ENCODE measurements at regions not wholly inside any gene's neighbourhood (a gene's known extent, or its start where the extent isn't known, plus 50 kb on each side); places are given as distances from the start of the nearest gene placed in this dataset.

DNA sequence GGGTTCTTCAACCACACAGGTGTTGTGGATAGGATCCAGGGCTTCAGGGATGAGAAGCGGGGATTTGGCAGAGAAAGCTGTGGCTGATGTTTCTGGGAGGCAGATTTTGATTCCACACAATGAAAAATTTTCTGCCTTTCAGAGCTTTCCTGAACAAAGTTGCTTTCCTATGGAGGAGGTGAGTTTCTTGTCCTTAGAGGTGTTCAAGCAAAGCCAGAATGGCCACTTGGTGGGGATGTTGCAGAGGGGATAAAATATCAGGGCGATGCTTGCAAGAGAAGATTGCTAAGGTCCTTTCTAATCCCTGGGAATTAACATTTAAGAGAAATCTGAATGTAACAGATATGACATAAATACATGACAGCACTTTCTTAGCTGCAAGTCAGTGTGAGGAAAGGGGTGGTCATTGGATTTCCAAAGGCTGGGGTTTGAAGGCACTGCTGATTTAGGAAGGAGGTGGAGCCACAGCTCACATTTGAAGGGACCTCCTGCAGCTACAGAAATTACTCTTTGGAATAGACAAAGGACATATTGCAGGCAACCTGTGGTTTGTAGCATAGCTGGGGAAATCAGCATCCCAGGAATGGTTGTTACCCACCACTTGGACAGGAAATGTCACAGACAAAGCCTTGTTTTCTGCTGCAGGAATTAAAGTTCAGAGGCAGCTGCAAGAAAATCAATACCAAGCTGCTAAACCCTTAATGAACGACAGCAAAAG, 271.1 kb upstream of the CHD6 start:
- H3K36me3 ChIP-seq (replicated peaks) = no peaks in the 10 kb centered on the region
- peak in 1 of 2 experiments; percentile 18 for DNase-seq (ENCODE audit: low spot score in 2 of 2)
- H3K4me1 ChIP-seq = no peaks in the 10 kb centered on the region
- H3K4me3 ChIP-seq = no peak overlapping the region
- H3K27me3 ChIP-seq (ENCODE audit: low read depth) = 0 out of 2 replicates have a peak, but pooled peaks cover 2% of the 10 kb centered on the region
- in situ Hi-C loops (cut with MboI; ENCODE audit: low sequenced_read_pairs) = no loop called here
- H3K9me3 ChIP-seq = no peaks in the 10 kb centered on the region

DNA sequence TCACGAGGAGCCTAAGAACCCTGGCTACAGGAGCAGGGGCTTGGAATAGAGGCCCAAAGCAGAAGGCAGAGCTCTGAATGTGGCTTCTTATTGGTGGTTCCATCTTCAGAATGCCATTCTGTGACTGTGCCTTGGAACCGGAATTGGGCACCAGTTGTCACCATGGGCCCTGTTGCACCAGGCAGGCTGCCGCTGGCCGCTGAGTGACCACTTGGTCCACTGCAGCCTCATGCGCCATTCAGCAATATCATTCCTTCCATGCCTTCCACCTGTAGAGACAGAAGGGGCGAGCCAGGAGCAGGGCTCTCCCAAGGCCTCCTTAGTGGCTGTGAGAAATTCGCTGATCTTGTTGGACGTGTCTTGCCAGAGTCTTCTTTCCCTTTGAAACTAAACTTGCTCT, 270.3 kb upstream of the CHD6 start:
- Histone ChIP-seq H3K4me1 (no peaks in the 10 kb centered on the region), H3K27me3 (ENCODE audit: low read depth) (0 out of 2 replicates have a peak, but pooled peaks cover 2% of the 10 kb centered on the region), H3K9me3 (no peaks in the 10 kb centered on the region), H3K4me3 (no peak overlapping the region), H3K36me3 (replicated peaks) (no peaks in the 10 kb centered on the region)
- DNase-seq (ENCODE audit: low spot score in 2 of 2) = no peak
- in situ Hi-C loops (cut with MboI; ENCODE audit: low sequenced_read_pairs) = no loop called here

DNA sequence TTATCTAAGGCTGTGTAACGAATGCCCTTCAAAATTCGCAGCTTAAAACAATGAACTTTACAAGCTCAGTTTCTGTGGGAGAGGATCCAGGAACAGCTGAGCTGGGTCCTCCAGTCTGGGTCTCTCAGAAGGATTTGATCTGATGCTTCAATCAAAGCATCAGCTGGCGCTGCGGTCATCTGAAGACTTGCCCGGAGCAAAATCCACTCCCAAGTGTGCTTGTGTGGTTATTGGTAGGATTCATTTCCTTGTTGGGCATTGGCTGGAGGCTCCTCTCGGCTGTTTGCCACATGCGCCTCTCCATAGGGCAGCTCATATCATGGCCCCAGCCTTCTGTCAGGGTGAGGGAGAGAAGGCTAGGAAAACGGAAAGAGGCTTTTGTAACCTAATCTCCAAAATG, 269.3 kb upstream of the CHD6 start:
- Histone ChIP-seq H3K27me3 (ENCODE audit: low read depth) (0 out of 2 replicates have a peak, but pooled peaks cover 2% of the 10 kb centered on the region), H3K4me3 (no peak overlapping the region), H3K4me1 (no peaks in the 10 kb centered on the region), H3K36me3 (replicated peaks) (no peaks in the 10 kb centered on the region), H3K9me3 (no peaks in the 10 kb centered on the region)
- no peak for DNase-seq (ENCODE audit: low spot score in 2 of 2)
- in situ Hi-C loops (cut with MboI; ENCODE audit: low sequenced_read_pairs) = no loop called here

DNA sequence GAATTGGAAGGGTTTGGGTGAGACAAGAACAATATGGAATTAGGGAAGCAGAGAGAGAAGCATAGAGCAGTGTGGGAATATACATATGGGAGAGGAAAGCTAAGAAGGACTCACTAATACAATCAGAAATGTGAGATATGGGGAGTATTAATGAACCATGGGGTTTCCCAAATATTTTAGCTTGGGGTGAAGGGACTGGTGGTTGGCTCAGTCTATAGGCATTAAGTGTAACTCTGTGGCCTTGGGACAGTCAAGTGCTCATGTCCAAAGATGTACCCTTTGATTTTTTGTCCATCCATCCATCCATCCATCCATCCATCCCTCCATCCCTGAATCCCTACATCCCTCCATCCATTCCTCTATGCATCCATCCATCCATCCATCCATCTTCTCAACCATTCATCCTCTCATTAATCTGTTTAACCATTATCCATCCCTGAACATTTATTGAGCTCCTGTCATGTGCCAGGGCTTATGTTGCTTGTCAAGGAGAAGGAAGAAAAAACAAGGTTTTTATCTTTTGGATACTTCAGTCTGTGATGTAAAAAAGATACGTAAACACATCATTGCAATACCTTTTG, 263.4 kb upstream of the CHD6 start:
- in situ Hi-C loops (cut with MboI; ENCODE audit: low sequenced_read_pairs) = no loop called here

DNA sequence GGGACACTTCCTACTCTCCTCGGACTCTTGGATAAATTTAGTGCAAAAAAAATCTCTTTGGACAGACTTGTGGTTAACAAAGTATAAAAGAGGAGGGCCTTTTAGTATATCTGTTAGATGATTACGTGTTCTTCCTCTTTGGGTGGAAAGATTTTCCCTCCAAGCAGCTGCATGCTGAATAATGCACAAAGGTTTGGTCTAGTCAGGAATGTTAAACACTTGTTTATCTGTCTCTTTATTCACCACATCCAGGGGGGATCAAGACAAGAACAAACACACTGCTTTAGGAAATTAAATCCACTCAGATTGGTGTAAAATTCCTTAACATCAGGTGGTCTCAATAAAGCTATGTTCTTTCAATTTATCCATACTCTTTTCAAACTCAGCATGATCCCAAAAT, 260.9 kb upstream of the CHD6 start:
- Histone ChIP-seq H3K4me3 (no peak overlapping the region), H3K36me3 (replicated peaks) (no peaks in the 10 kb centered on the region), H3K27me3 (ENCODE audit: low read depth) (no peaks in the 10 kb centered on the region), H3K9me3 (no peaks in the 10 kb centered on the region), H3K4me1 (no peaks in the 10 kb centered on the region)
- in situ Hi-C loops (cut with MboI; ENCODE audit: low sequenced_read_pairs) = no loop called here
- DNase-seq (ENCODE audit: low spot score in 2 of 2) = no peak

More for the DNA sequence above, 263.4 kb upstream of the CHD6 start:
- H3K4me1 ChIP-seq = no peaks in the 10 kb centered on the region
- no peak for DNase-seq (ENCODE audit: low spot score in 2 of 2)
- no peaks in the 10 kb centered on the region for H3K9me3 ChIP-seq
- no peaks in the 10 kb centered on the region for H3K36me3 ChIP-seq (replicated peaks)
- H3K27me3 ChIP-seq (ENCODE audit: low read depth) = no peaks in the 10 kb centered on the region
- no peak overlapping the region for H3K4me3 ChIP-seq

DNA sequence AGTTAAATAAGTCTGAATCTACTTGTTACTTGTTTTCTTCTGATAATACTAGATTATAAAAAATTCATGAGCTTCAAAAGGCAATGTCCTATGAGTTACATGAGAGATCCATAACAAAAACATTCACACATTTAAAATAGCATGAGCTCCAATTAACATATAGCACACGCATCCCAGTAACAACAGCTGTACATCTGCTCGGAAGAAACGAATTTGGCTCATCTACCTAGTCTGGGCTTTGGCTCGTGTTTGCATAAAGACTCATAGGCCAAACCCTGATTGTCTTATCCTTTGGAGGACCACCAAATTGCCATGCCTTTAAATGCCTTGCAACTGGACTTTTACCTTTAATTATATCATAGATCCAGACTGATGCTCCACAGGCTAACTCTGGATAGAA, 259.7 kb upstream of the CHD6 start:
- DNase-seq (ENCODE audit: low spot score in 2 of 2) = no peak
- Histone ChIP-seq H3K36me3 (replicated peaks) (no peaks in the 10 kb centered on the region), H3K27me3 (ENCODE audit: low read depth) (no peaks in the 10 kb centered on the region), H3K9me3 (no peaks in the 10 kb centered on the region), H3K4me3 (no peak overlapping the region), H3K4me1 (no peaks in the 10 kb centered on the region)
- in situ Hi-C loops (cut with MboI; ENCODE audit: low sequenced_read_pairs) = no loop called here

DNA sequence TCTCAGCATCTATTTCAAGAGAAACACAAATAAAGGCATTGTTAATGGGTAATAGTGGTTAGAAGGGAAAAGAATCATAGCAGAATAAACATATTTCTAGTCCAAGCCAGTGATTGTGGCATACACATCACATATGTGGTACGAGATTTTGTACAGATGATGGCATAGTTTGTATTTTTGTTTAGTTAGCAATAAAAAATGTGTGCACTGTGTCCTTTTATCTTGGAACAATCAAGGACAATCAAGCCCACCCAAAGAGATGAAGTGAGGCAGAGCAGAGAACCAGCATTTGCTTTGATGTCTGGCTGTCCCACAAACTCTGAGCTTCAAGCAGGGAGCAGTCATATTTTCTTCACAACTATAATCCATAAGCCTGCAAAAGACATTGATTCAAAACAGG, 256.5 kb upstream of the CHD6 start:
- Histone ChIP-seq H3K4me1 (no peaks in the 10 kb centered on the region), H3K36me3 (replicated peaks) (no peaks in the 10 kb centered on the region), H3K9me3 (no peaks in the 10 kb centered on the region), H3K4me3 (no peak overlapping the region), H3K27me3 (ENCODE audit: low read depth) (no peaks in the 10 kb centered on the region)
- in situ Hi-C loops (cut with MboI; ENCODE audit: low sequenced_read_pairs) = no loop called here
- no peak for DNase-seq (ENCODE audit: low spot score in 2 of 2)

DNA sequence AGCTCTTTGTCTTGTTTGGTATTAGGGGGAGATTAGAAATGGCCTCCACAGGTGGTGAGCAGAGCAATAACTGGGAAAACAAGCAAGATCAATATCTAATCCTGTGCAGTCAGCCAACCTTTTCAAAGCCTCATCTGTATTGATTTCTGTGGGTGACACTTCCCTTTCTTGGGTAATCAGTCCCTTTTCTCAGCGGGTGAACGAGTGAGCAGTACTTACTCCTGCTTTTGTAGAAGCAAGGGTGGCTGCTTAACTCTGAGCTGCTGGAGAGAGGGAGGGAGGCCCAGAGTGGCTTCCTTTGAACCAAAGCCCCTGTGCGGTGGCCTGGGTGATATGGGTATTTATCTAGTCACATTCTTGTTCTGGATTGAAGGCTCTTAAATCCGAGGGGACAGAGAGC, 254.8 kb upstream of the CHD6 start:
- H3K4me1 ChIP-seq = no peaks in the 10 kb centered on the region
- no peak for DNase-seq (ENCODE audit: low spot score in 2 of 2)
- H3K27me3 ChIP-seq (ENCODE audit: low read depth) = no peaks in the 10 kb centered on the region
- H3K36me3 ChIP-seq (replicated peaks) = no peaks in the 10 kb centered on the region
- in situ Hi-C loops (cut with MboI; ENCODE audit: low sequenced_read_pairs) = no loop called here
- no peaks in the 10 kb centered on the region for H3K9me3 ChIP-seq
- no peak overlapping the region for H3K4me3 ChIP-seq

DNA sequence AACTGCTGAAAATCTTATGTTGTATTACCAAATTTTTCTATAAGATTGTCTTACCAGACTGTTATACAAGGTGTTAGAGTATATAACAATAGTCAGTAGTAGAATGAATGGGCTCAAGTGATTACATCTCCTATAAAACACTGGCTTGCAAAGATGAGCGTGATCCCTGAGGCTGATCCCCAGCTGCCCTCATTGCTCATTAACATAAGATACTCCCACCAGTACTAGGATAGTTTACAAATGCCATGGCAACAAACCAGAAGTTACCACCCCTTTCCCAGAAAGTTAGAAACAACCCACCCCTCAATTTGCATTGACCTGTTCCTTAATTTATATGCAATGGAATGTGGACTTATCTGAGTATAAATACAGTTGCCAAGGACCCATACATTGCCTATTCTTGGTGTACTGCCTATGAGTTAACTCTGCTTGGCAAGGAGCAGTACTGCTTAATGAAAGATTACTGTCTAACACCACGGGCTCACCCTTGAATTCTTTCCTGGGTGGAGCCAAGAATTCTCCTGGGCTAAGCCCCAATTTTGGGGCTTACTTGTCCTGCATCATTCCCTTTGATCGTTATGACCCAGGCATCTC, 252.8 kb upstream of the CHD6 start:
- in situ Hi-C loops (cut with MboI; ENCODE audit: low sequenced_read_pairs) = no loop called here
- DNase-seq (ENCODE audit: low spot score in 2 of 2) = no peak

DNA sequence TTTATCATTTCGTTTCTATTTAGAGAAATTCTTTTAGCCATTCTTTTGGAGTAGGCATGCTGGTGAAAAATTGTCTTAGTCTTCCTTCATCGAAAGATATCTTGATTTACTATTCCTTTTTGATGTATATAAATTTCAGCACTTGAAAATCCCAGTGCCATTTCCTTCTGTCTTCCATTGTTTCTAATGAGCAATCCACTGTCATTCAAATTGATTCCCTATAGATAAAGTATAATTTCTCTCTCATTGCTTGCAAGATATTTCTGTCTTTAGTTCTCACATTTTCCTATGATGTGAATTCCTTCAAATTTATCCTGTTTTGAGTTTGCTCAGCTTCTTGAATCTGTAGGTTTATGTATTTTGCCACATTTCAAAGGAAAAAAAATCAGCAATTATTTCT, 251.1 kb upstream of the CHD6 start:
- Histone ChIP-seq H3K27me3 (ENCODE audit: low read depth) (no peaks in the 10 kb centered on the region), H3K36me3 (replicated peaks) (no peaks in the 10 kb centered on the region), H3K4me1 (no peaks in the 10 kb centered on the region), H3K4me3 (no peak overlapping the region), H3K9me3 (no peaks in the 10 kb centered on the region)
- in situ Hi-C loops (cut with MboI; ENCODE audit: low sequenced_read_pairs) = no loop called here
- no peak for DNase-seq (ENCODE audit: low spot score in 2 of 2)

More for the DNA sequence above, 252.8 kb upstream of the CHD6 start:
- H3K4me1 ChIP-seq = no peaks in the 10 kb centered on the region
- no peak overlapping the region for H3K4me3 ChIP-seq
- no peaks in the 10 kb centered on the region for H3K9me3 ChIP-seq
- no peaks in the 10 kb centered on the region for H3K27me3 ChIP-seq (ENCODE audit: low read depth)
- H3K36me3 ChIP-seq (replicated peaks) = no peaks in the 10 kb centered on the region

DNA sequence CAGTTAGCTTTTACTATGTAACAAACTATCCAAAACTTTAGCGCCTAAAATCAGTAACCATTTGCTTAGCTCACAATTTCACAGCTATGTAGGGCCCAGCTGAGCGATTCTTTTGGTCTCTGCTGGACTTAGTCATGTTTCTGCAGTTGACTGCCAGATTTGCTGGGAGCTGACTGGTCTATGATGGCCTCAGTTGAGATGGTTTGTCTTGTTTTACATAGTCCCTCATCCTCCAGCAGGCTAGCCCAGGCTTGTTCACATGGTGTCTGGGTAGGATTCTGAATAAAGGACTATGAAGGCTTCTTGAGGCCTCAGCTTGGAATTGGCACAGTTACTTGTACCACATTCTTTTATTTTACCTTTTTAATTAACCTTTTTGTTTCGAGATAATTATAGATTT, 247.8 kb upstream of the CHD6 start:
- H3K9me3 ChIP-seq = no peaks in the 10 kb centered on the region
- H3K36me3 ChIP-seq (replicated peaks) = no peaks in the 10 kb centered on the region
- no peak for DNase-seq (ENCODE audit: low spot score in 2 of 2)
- no peaks in the 10 kb centered on the region for H3K4me1 ChIP-seq
- H3K27me3 ChIP-seq (ENCODE audit: low read depth) = no peaks in the 10 kb centered on the region
- in situ Hi-C loops (cut with MboI; ENCODE audit: low sequenced_read_pairs) = no loop called here
- H3K4me3 ChIP-seq = no peak overlapping the region

DNA sequence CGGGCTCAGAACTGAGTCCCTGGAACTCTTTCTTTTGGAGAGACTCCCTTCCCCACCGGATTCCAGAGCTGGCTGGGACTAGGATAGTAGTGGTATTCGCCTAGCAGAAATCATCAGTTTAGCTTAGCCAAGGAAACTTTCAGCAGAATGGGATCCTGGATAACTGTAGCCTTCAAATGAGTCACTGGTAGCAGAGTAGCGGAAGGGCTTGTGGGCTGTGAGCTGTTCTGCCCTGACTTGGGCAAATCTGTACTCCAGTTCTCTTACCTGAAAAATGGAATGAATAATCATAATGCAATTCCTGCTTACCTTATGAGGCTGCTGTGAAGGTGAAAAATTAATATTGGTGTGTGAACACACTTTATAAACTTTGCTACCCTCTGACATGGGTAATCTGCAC, 244.3 kb upstream of the CHD6 start:
- no peak for DNase-seq (ENCODE audit: low spot score in 2 of 2)
- no peaks in the 10 kb centered on the region for H3K27me3 ChIP-seq (ENCODE audit: low read depth)
- in situ Hi-C loops (cut with MboI; ENCODE audit: low sequenced_read_pairs) = no loop called here
- H3K4me3 ChIP-seq = no peak overlapping the region
- no peaks in the 10 kb centered on the region for H3K36me3 ChIP-seq (replicated peaks)
- H3K9me3 ChIP-seq = no peaks in the 10 kb centered on the region
- no peaks in the 10 kb centered on the region for H3K4me1 ChIP-seq

DNA sequence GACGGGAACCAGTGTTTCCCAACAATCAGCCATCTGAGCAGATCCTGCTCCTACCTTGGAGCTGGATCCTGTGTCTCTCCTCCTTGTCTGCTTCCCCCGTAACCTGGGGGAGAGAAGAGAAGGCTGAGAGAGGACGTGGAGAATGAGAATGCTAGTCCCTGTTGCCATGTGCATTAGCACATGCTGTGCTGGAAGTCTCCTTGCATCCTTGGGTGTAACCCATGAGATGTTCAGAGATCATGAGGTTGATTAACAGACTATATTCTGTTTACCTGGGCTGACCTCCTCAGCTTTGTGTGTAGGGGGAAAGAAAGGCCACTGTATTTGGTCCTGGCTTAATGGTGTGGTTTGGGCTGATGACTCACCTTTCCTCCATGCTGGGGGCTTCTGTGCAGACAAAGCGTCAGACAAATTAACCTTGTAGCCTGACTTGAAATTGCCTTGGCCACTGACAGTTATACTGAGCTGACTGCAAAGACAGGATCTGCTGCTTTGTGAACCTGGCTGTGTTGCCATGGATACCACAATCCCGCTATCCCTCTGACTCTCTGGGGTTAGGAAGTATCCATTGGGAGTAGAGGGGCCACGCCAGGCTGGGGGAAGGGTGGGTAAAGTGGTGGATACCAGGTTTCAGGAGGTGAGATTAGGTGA, 243.7 kb upstream of the CHD6 start:
- no peaks in the 10 kb centered on the region for H3K9me3 ChIP-seq
- no peak overlapping the region for H3K4me3 ChIP-seq
- no peak for DNase-seq (ENCODE audit: low spot score in 2 of 2)
- no peaks in the 10 kb centered on the region for H3K36me3 ChIP-seq (replicated peaks)
- H3K27me3 ChIP-seq (ENCODE audit: low read depth) = no peaks in the 10 kb centered on the region
- in situ Hi-C loops (cut with MboI; ENCODE audit: low sequenced_read_pairs) = no loop called here
- H3K4me1 ChIP-seq = no peaks in the 10 kb centered on the region

DNA sequence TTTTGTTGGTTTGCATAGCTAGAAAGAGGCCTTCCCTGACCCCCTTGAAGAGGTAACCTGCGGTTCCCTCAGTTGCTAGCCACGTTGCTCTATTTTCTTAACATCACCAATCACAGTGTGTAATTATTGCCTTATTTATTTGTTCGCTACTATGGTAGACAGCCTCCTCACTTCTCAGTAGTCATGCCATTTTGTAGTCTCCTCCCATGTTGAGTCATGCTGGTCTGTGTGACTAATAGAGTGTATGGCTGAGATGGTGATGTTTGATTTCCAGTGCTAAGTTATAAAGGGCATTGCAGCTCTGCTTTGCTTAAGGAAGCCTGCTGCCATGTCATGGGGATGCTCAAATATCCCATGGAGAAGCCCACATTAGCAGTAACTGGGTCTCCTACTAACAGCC, 236.6 kb upstream of the CHD6 start:
- in situ Hi-C loops (cut with MboI; ENCODE audit: low sequenced_read_pairs) = no loop called here
- Histone ChIP-seq H3K36me3 (replicated peaks) (no peaks in the 10 kb centered on the region), H3K9me3 (no peaks in the 10 kb centered on the region), H3K27me3 (ENCODE audit: low read depth) (no peaks in the 10 kb centered on the region), H3K4me1 (no peaks in the 10 kb centered on the region), H3K4me3 (no peak overlapping the region)
- no peak for DNase-seq (ENCODE audit: low spot score in 2 of 2)
